Anterior cingulate cortex (tissue), 58 donors: ENCODE measurements at regions not wholly inside any gene's neighbourhood (a gene's known extent, or its start where the extent isn't known, plus 50 kb on each side); places are given as distances from the start of the nearest gene placed in this dataset.
"Not testable (repeated sequence)": the region's sequence is repeated elsewhere in the genome, so short reads cannot be mapped to it uniquely, and the experiment has no call there.

ENCODE experiments used
- DNase-seq, 58 donors: peaks; one replicate each; lab custom pipeline; 2025; lab: John Stamatoyannopoulos, UW

DNA sequence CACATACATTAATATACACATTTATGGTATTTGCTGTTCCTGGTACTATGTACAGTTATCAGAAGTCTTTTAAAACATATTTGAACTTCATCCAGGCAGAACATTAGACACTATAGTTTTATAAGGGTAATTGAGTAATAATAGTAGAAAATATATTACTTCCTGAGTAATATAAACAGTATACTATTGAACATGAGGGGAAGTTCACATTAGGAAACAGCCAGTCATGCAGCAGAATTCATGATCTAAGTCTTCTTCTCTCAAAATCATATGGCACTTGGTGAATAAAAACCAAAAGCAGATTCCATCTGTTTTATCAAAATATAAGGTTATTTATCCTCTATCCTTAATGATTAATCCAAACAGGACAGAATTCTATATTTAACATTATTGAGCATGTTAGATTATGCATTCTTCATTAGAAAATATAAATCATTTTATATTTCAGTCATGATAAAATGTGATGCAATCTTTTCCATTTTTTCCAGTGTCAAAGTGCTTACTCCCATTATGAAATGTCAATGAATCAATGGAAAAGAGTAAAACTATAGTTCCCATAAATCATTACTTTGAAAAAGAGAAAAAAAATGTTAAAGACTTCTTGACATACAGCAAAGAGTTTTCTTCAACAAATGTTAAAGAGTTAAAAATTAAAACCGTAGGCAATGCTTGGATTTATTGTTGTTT, 584.3 kb upstream of the TUSC1 start:
- DNase-seq = no peak

DNA sequence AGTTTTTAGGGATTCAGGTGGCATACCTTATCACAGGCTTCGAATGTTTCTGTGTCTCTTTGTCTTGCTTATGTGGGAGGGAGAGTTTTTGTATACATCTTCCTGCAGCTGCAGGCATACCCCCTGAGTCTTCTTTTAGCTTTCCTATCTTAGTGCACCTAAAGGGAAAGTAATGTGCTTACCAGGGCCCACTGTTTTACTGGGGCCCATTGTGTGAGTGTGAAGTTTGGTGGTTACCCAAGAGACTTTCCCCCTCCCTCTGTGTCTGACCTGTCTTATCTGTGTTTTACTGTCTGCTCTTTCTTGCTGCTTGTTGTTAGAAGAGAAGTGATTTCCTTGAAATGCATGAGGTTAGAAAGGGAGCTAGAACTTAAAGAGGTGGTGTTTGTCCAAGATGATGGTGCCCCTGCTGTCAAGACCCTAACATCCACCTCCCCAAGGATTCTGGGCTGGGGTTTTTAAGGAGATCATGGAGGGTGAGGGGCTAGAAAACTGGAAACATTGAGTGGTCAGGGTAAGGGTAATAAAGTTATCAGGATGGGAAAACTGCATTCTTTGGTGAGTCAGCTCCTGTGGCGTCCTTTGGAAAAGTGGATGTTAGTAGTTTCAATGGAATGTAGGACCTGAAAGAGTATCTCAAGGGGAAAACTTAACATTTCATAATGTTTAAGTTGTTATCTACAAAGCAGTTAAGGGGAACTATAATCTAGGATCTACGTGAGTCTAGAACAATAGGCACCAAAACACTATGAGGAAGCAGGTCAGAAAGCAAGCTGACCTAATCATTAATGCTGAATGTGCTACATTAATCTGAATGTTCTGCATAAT, 583.5 kb upstream of the TUSC1 start:
- DNase-seq = no peak

DNA sequence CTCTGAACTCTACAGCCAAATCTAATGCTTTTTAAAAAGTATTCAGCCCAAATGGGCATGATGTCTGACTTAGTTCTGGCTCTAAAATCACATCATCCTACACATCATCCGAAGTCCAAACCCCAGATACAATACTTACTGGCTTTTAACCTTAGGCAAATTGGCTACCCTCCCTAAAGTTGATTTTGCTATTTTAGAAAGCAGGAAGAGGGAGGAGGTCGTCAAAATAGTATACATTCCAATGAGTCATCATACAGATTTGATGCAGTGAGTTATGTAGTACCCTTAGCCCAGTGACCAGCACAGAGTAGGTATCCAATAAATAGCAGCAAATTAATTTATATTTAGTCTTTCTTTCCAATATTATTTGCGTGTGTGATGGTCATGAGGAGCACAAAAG, 582.0 kb upstream of the TUSC1 start:
- no peak for DNase-seq

DNA sequence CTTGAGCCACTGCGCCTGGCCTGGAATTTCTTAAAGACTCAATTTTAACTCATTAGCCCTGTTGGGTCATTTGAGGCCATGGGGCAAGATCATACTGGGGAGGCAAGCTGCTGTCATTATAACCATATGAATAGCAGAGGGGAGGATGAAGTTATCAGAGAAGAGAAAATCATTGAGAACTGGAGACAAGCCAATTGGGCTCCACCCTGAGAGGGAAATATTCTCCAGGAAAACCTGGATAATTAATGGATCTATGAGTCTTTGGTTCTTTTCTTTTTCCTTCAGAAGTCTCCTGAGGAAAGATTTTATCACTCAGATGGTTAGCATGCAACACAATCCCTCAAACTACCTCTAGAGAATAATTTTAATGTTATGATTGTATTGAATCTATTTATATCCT, 569.6 kb upstream of the TUSC1 start:
- no peak for DNase-seq

DNA sequence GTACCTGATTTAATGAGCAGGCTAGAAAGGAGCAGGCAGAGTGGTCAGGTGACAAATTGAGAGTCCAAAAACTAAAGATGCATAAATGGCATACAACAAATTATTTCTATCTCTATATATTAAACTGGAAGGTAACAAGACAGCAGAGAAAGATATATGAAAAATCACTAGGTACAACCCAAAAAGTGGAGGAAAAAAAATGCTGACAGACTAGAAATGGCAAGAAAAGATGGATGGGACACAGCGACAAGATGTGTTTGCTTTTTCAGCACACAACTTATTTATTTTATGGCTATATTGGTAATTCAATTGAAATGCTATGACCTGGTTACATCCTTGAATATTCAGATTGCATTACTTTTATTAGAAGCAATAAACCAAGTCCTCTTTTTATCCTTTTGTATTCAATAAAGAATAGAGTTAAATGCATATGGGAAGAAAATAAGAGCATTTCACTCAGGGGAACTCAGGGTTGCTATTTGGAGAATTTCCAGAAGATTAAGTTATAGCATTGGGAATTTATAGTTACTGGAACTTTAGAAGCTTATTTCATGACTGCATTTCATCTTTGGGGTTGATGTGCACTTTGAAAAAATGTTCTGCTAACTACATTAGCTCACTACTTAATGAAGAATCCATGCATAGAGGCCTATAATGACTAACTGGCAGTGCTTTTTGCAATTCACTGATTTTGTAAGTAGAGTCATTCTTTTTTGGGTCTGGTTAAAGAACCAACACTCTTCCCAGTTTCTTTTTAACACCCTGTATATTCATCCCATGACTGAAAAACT, 566.6 kb upstream of the TUSC1 start:
- no peak for DNase-seq

DNA sequence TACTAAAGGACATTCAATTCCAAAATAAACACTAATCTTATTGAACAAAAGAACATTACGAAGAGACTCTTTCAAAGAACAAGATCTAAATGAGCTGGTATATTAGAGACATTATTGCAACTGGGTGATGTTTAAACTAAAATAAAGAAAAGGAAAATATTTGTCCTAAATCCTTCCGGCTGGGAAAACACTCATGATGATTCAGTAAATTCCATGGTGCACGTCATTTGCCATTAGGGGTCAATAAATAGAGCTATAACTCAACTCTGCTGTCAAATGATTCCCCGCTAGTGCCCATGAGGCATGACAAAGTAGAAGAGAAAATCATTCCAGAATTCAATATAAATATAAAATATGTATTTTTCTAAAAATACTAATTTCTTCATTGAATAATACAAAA, 565.5 kb upstream of the TUSC1 start:
- DNase-seq = no peak

DNA sequence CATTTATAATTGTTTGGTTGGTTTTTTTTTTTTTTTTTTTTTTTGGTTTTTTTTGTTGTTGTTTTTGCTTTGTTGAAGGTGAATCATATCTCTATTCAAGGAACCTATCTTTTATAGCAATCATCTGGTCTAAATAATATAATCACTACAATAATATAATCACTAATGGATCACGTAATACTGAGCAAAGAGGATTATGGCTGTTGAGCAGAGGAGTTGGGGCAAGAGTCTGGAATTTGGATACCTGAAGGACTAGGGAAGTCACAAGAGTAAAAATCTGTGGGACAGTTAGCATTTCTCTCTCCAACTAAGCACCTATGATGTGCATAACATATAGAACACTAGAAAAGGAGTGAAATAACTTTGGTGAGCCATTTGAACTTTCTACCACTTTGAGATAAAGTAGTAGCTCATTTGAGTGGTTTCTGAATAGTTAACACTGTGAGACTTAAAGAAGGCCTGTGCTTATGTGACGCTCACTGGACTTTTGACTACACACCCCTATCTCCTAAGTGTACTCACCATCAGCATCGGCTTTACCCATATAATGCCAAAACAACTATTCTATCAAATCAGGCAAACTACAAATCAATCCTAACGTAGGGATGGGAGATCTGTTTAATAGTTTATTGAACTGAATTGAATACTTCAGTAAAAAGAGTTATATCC, 564.9 kb upstream of the TUSC1 start:
- no peak for DNase-seq

DNA sequence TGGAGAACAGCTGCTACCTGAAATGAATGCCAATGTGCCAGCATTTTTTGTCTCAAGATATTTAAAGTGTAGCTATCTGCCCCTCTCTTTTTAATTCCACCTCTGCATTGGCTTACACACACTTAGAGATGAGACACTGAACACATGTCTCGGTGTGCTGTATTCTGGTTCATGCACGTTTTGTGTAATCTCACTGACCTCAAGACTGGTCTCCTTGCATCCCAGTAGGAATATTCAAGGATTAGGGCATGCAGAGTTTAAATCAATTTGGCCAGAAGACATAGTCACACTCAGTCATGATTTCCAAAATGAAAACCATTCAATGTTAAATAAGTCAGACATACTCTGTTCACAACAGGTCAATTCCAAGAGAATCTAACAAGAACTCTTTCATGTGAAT, 561.8 kb upstream of the TUSC1 start:
- DNase-seq = peak in 2 of 58 donors; percentile 13 to 19

DNA sequence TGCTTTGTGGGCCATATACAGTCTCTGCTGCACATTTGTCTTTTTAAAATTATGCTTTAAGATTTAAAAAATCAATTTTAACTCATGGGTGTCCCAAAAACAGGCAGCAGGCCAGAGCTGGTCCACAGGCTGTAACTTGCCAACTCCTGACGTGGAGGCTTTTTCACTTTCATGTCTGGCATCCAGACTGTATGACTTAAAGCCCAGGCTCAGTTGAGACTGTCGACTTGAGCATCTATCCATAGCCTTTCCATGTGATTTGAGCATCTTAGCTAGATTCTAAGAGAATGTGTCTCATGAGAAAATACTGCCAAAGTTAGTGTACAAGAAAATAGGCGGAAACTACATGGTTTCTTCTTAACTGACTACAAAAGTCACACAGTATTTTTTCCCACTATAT, 559.0 kb upstream of the TUSC1 start:
- no peak for DNase-seq

DNA sequence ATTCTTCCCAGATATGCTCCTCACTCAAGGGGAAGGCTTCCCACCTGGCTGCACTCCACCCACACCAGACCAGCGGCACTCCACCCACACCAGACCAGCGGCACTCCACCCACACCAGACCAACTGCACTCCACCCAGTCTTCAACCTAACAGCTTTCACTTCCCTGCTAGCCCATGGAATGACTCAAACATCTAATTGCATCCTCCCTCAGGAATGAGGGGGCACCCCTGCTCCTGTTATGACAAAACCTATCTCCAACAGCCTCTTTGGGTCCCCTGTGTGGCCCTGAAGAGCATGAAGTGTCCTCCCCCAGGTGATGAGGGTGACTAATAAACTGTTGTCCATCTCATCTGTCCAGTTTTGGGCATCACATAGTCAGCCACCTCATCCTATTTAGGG, 556.6 kb upstream of the TUSC1 start:
- DNase-seq = no peak

DNA sequence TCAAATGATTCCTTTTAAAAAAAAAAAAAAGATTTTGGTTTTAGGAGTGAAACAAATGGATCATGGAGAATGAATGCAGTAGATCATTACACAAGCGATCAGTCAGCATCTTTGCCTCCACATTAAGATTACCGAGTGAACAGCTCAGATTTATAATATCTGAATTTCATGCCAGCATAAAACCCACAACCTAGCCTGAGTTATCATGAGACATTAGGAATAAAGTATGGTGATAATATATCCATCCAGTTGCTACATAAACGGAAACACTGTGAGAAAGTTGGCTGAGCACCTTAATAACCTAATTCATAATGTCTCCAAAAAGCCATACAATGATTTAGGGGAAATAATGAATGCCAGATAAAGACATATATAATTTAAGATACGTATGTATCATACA, 553.1 kb upstream of the TUSC1 start:
- DNase-seq = no peak

DNA sequence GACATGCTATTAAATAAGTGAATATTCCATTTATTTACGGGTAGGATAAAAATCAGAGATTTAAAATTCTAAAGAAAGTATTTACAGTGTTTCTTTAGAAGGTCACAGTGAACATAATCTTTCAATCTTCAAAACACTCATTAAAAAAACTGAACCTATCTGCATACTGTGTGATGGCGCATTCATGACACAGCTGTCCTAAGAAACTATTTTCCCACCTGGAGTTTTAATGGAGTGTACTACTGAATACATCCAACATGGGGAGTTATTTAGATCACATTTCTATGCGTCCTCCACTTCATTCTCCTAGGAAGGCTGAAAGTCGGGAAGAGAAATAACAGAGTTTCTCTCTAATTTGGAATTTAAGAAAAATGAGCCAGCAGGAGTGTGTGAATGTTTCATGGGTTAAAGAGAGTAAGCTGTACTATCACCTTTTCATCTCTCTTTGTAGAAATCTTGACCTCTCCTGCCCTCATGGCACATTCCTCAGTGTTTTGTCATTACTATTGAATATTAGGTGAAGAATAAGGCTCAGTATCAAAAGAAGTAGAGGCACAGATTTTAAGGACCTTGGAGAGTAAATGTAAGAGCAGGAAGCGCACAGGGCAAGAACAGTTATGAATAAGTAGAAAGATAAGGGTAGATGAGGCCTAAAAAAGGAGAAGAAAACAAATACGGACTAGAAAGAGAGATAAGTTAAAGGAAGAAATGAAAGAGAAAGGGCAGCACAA, 551.2 kb upstream of the TUSC1 start:
- DNase-seq = no peak

DNA sequence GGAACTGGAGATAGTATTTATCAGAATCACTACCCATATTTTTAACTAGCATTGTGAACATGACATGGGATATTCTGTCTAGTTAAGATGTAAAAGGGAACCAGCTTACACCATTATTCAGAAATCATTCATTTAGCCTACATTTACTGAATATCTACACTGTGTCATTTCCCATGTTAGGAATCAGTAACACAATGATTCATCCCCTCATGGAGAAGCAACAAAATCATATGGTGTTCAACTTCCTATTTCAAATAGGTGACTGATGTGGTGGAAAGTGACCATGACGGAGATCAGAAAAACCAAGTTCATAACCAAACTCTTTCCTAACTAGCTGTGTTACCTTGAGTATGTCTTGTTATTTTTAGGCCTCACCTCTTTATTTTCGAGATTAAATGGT, 550.0 kb upstream of the TUSC1 start:
- no peak for DNase-seq

DNA sequence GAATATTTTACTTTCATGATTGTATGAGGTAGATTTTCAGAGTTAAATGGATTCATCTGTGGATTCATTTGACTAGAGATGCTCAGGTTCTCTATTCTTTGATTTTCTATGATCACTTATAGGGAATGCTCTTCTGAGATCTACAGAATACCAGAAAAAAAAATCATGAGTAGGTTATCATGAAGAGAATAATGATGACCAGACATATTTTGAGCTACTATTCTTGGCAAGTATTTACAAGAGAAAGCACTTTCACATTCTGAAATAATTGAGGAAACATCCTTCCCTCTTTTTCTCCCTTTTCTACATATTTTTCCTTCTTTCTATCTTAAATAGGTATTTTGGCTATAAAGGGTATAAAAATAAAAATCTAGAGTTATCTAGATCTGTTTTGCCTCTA, 543.0 kb upstream of the TUSC1 start:
- DNase-seq = no peak

DNA sequence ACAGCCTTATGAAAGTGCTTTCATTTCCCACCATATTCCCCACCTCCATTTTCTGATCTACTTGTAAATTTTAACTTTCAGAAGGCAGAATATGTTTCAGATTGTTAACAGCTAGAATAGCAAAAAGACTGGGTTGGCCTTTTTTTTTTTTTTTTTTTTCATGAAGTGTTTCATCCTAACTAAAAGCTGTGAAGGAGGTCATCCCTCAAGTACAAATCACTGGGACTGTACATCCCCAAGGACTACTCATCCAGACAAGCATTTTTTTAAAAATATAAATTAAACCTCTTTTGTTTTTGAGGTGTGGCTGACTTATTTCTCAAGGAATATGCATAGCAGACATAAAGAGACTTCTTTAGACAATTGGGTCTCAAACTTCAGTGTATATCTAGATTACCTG, 542.1 kb upstream of the TUSC1 start:
- no peak for DNase-seq

DNA sequence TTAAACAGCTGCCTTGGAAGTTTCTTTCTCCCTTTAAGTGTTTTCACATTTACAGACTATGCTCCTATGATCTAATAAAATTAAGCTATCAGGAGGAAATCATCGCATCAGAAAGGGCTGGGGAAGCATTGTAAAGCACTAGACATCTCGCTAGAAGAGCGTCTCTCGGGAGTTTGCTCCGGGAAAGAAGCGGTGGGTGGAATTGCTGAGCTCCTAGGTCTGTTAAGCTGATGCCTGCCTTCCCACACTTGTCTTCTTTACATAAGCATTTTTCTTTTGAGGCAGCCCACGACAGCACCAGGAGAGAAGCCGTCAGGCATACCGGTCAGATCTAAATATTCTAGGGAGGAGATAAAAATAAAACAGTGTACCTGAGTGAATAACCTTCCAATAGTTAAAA, 541.7 kb upstream of the TUSC1 start:
- DNase-seq = peak in 21 of 58 donors; percentile 2 to 35 (median 20)

DNA sequence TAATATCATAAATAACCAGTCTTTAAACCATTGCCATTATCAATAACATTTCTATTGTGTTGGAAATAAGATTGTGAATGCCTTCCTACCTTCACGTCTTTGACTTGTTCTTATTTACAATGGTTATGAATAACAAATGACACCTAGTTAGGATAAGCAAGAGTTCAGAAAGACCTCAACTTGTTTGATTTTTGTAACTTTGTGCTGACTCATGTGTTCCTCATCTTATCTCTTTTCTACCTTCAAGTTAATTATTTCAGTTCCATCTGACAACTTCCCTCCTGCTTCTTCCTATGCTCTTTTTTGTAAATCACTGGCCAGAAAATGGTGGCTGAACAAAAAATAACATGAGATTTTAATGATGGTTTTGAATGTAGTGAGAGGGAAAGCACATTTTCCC, 538.5 kb upstream of the TUSC1 start:
- no peak for DNase-seq

DNA sequence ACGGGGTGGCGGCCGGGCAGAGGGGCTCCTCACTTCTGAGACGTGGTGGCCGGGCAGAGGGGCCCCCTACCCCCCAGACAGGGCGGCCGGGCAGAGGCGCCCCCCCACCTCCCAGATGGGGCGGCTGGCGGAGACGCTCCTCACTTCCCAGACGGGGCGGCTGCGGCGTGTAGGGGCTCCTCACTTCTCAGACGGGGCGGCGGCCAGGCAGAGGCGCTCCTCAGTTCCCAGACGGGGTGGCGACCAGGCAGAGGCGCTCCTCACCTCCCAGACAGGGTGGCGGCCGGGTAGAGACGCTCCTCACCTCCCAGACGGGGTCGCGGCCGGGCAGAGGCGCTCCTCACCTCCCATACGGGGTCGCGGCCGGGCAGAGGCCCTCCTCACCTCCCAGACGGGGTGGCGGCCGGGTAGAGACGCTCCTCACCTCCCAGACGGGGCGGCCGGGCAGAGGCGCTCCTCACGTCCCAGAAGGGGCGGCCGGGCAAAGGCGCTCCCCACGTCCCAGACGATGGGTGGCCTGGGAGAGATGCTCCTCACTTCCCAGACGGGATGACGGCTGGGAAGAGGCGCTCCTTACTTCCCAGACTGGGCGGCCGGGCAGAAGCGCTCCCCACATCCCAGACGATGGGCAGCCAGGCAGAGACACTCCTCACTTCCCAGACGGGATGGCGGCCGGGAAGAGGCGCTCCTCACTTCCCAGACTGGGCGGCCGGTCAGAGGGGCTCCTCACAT, 536.6 kb upstream of the TUSC1 start:
- not testable (repeated sequence) for DNase-seq

DNA sequence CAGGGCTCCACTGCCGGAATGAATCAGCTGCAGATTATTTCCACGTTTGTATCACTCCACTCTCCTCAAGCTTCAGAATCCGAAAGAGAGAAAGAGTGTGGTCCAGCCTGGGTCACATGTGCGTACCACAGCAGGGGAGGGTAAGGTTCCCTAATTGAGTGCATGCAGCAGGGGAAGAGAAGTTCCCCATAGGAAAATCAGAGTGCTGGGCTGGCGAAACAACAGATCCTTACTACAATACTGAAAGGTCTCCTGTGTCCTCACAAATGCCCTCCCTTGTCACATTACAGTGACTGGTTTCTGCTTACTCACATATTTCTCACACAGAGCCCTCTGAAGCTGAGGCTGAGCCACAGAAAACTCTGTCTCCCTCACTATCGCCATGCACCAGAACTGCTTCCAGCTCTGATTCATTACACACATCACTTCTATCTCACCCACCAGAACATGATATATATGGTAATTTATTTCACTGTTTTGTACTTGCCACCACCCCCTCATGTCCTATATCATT, 532.2 kb upstream of the TUSC1 start:
- DNase-seq = peak in 38 of 58 donors; percentile 11 to 76 (median 36)
